K562 (cell line): ENCODE measurements at regions not wholly inside any gene's neighbourhood (a gene's known extent, or its start where the extent isn't known, plus 50 kb on each side); places are given as distances from the start of the nearest gene placed in this dataset.

Source experiments
- ATAC-seq: fragments of 200-7000 bp; cut with Tn5 transposase; 3 replicates; pipeline ENCODE4 v1.9.1; 2020; ENCODE audit warnings: moderate library complexity
- BruUV-seq: library from RNA; stranded (reverse); fragments of 400-500 nt; replicated peaks from 2 replicates; lab custom pipeline; 2021; lab: Mats Ljungman, UMichigan
- CTCF ChIA-PET: fragments of 300-600 bp; formaldehyde crosslinking; extraction: SDS; loops from one replicate; lab custom pipeline; 2021; ENCODE audit warnings: low intra/inter-chr PET ratio; lab: Yijun Ruan, JAX
- POLR2A ChIA-PET: fragments of 300-600, 350-650 bp; sonication (Branson Sonifier 250); formaldehyde crosslinking; extraction: SDS; loops from one replicate; lab custom pipeline; 2021; ENCODE audit warnings: antibody characterized with exemption, inconsistent platforms; lab: Yijun Ruan, JAX
- DNase-seq, 4 experiments: peaks; one replicate each; pipeline versions ENCODE4 v3.0.0 to v3.0.0-alpha.2; 2011 to 2018; ENCODE audit warnings: low spot score in 3 of 4, mixed read lengths in 3 of 4; ENCODE audit errors: extremely low read depth in 1 of 4
- FAIRE-seq: peaks from 2 replicates; lab custom pipeline; 2011; peaks lifted over from hg19 to GRCh38; lab: Jason Lieb, UNC
- H2AFZ ChIP-seq: 2 replicates; pipeline ENCODE4 v1.6.0; 2011; ENCODE audit warnings: low read depth, low read length, control low read depth, inconsistent platforms
- H3K27ac ChIP-seq: fragments of 200-600 bp; 3 replicates; pipeline ENCODE4 v1.8.0; 2011; ENCODE audit warnings: low read depth, mild to moderate bottlenecking, control low read depth, inconsistent platforms, low read length, moderate library complexity, mixed read lengths; ENCODE audit errors: extremely low read depth
- H3K27me3 ChIP-seq, 2 experiments: fragments of 300-600 bp in 1 of 2; 2 replicates in 1 of 2; 3 replicates in 1 of 2; pipeline versions ENCODE4 v1.6.0 to v1.8.0; 2011; ENCODE audit warnings: inconsistent platforms in 2 of 2, low read length in 2 of 2, mild to moderate bottlenecking in 1 of 2, mixed read lengths in 1 of 2, moderate library complexity in 1 of 2; ENCODE audit not compliant: control insufficient read depth in 2 of 2, insufficient read depth in 2 of 2
- H3K36me3 ChIP-seq: fragments of 300-600 bp; 3 replicates; pipeline ENCODE4 v1.8.0; 2011; ENCODE audit warnings: mild to moderate bottlenecking, low read length, inconsistent platforms; ENCODE audit not compliant: control insufficient read depth, insufficient read depth
- H3K4me1 ChIP-seq, 2 experiments: fragments of 200-600 bp in 1 of 2; replicated peaks in 1 of 2; 2 replicates in 1 of 2; 3 replicates in 1 of 2; pipeline versions ENCODE4 v1.5.1 to v1.8.0; 2011; ENCODE audit warnings: inconsistent platforms in 2 of 2, low read length in 2 of 2, mild to moderate bottlenecking in 1 of 2, mixed read lengths in 1 of 2, moderate library complexity in 1 of 2; ENCODE audit not compliant: control insufficient read depth in 2 of 2, insufficient read depth in 2 of 2
- H3K4me2 ChIP-seq: 2 replicates; pipeline ENCODE4 v1.6.1; 2011; ENCODE audit warnings: low read length, control low read depth, inconsistent platforms, mixed read lengths; ENCODE audit not compliant: insufficient read depth
- H3K4me3 ChIP-seq: fragments of 200-600 bp; sonication (generic), shearing (Covaris generic); 2 replicates; pipeline ENCODE4 v1.5.1; 2016; ENCODE audit warnings: control low read depth, inconsistent platforms
- H3K79me2 ChIP-seq: fragments of 200-600 bp; 3 replicates; pipeline ENCODE4 v1.8.0; 2011; ENCODE audit warnings: low read length, inconsistent platforms; ENCODE audit not compliant: control insufficient read depth, insufficient read depth
- H3K9ac ChIP-seq, 2 experiments: 2 replicates each; pipeline versions ENCODE4 v1.6.0 to v1.6.1; 2011; ENCODE audit warnings: low read depth in 2 of 2, low read length in 2 of 2, control low read depth in 1 of 2, inconsistent platforms in 1 of 2, mild to moderate bottlenecking in 1 of 2, mixed read lengths in 1 of 2; ENCODE audit not compliant: insufficient read depth in 1 of 2
- H3K9me1 ChIP-seq: one replicate; pipeline ENCODE4 v1.6.0; 2011; ENCODE audit warnings: inconsistent platforms, mild to moderate bottlenecking, low read length, moderate library complexity; ENCODE audit not compliant: control insufficient read depth, insufficient read depth
- H3K9me3 ChIP-seq: replicated peaks from 2 replicates; pipeline ENCODE4 v1.5.1; 2011; ENCODE audit warnings: low read depth, low read length, inconsistent platforms; ENCODE audit not compliant: control insufficient read depth, insufficient read depth
- H4K20me1 ChIP-seq: replicated peaks from 2 replicates; pipeline ENCODE4 v1.6.1; 2011; ENCODE audit warnings: low read length, inconsistent platforms, mixed read lengths; ENCODE audit not compliant: control insufficient read depth, insufficient read depth
- BCOR ChIP-seq: fragments of 450-650 bp; IDR thresholded peaks from 2 replicates; pipeline ENCODE4 v1.6.1; 2016
- CBX2 ChIP-seq: fragments of 200-600 bp; sonication (generic); IDR thresholded peaks from one replicate; pipeline ENCODE4 v1.6.1; 2012; ENCODE audit warnings: mild to moderate bottlenecking, low read length, inconsistent platforms; ENCODE audit not compliant: insufficient read depth, poor library complexity, severe bottlenecking
- CEBPB ChIP-seq: fragments of 450-650 bp; IDR thresholded peaks from 2 replicates; pipeline ENCODE4 v1.6.1; 2016; ENCODE audit warnings: missing genetic modification characterization, missing compliant biosample characterization
- CREBBP ChIP-seq: IDR thresholded peaks from one replicate; pipeline ENCODE4 v1.6.1; 2012; ENCODE audit warnings: low read depth, mild to moderate bottlenecking, control low read depth, inconsistent platforms, low read length
- EGR1 ChIP-seq: fragments of 450-650 bp; conservative IDR thresholded peaks from 2 replicates; pipeline ENCODE4 v1.6.1; 2017; ENCODE audit warnings: mild to moderate bottlenecking
- ETV6 ChIP-seq, 3 experiments: fragments of 150-350 bp in 1 of 3; sonication (generic) in 1 of 3; formaldehyde crosslinking in 1 of 3; IDR thresholded peaks; 2 replicates each; pipeline versions ENCODE4 v1.6.1 to v1.8.0; 2014 to 2022; ENCODE audit warnings: borderline replicate concordance in 2 of 3, low read depth in 2 of 3, antibody characterized with exemption in 1 of 3, low read length in 1 of 3, mild to moderate bottlenecking in 1 of 3, missing genetic modification reagents in 1 of 3
- RNF2 ChIP-seq: sonication (generic); IDR thresholded peaks from 2 replicates; pipeline ENCODE4 v1.6.1; 2016
- SRF ChIP-seq, 2 experiments: fragments of 250-450, 450-650 bp in 1 of 2; sonication (Bioruptor Pico) in 1 of 2; sonication (generic) in 1 of 2; formaldehyde crosslinking; IDR thresholded peaks; 2 replicates each; pipeline versions ENCODE4 v1.5.0 to v1.5.1; 2020 to 2022; ENCODE audit warnings: mild to moderate bottlenecking in 1 of 2, missing genetic modification reagents in 1 of 2
- TARDBP ChIP-seq: fragments of 450-650 bp; IDR thresholded peaks from 2 replicates; pipeline ENCODE4 v1.6.1; 2016
- YBX1 ChIP-seq: fragments of 450-650 bp; IDR thresholded peaks from 2 replicates; pipeline ENCODE4 v1.7.1; 2016; ENCODE audit warnings: mild to moderate bottlenecking
- ZC3H4 ChIP-seq: sonication (generic); formaldehyde crosslinking; IDR thresholded peaks from 2 replicates; pipeline ENCODE4 v1.9.0; 2021; ENCODE audit warnings: missing genetic modification reagents, borderline replicate concordance
- ZNF134 ChIP-seq: fragments of 250-450 bp; sonication (Bioruptor Pico); conservative IDR thresholded peaks from 2 replicates; pipeline ENCODE4 v1.4.0; 2020
- ZNF184 ChIP-seq: sonication (generic); formaldehyde crosslinking; IDR thresholded peaks from 2 replicates; pipeline ENCODE4 v1.5.0; 2020; ENCODE audit warnings: missing genetic modification reagents
- WGBS: fragments of 100-300 bp; shearing (Covaris generic); methylation state at CpG from one replicate; pipeline ENCODE4 v1.1.6; 2016; ENCODE audit warnings: low coverage, mixed read lengths; ENCODE audit not compliant: insufficient coverage; ENCODE audit errors: missing lambda C conversion rate; 5-methylcytosine and 5-hydroxymethylcytosine counted together
- in situ Hi-C: fragments of 300-500 bp; cut with MboI; formaldehyde crosslinking; loops from 4 replicates; pipeline ENCODE4 v1.15.0; 2018; ENCODE audit warnings: inconsistent platforms, mixed read lengths
- intact Hi-C: fragments of 100-400 bp; cut with micrococcal nuclease; formaldehyde crosslinking; loops from 2 replicates; pipeline ENCODE4 v1.14.2; 2022

- ATAC-seq (no peak), FAIRE-seq (no peak), DNase-seq (no peak)
- H3K4me2 ChIP-seq = no peak overlapping the region
- no peaks in the 10 kb centered on the region for H4K20me1 ChIP-seq
- WGBS = 10% methylated on average over 2 of the region's 2 CpGs
- no peaks in the 10 kb centered on the region for H3K9me3 ChIP-seq
- no peak overlapping the region for H3K9ac ChIP-seq
- intact Hi-C loops = no loop called here
- H3K4me3 ChIP-seq = no peak overlapping the region
- POLR2A ChIA-PET = no interaction called here
- no peaks in the 10 kb centered on the region for H3K9me1 ChIP-seq
- no TSS peak for BruUV-seq
- H3K4me1 ChIP-seq = no peaks in the 10 kb centered on the region
- no peak overlapping the region for H2AFZ ChIP-seq
- no peaks in the 10 kb centered on the region for H3K36me3 ChIP-seq
- TF ChIP-seq CBX2 = no peak
- TF ChIP-seq BCOR = no peak
- no peak for TF ChIP-seq TARDBP
- TF ChIP-seq ZNF134 (CRISPR knock-in tag) = no peak
- no peak for TF ChIP-seq YBX1
- TF ChIP-seq ETV6 (IDR thresholded peaks at IDR 0.05; ENCODE audit: borderline replicate concordance in 1 of 2, low read depth in 2 of 2, low read length in 1 of 2) = no peak
- TF ChIP-seq ETV6 (CRISPR knock-in tag; IDR thresholded peaks at IDR 0.05; ENCODE audit: borderline replicate concordance) = no peak
- no peak for TF ChIP-seq CEBPB (tag)
- TF ChIP-seq EGR1 = no peak
- no peak for TF ChIP-seq RNF2
- no peak for TF ChIP-seq SRF (CRISPR knock-in tag; IDR thresholded peaks at IDR 0.05)
- no peak for TF ChIP-seq CREBBP
- TF ChIP-seq ZNF184 = no peak
- no peak for TF ChIP-seq ZC3H4 (CRISPR knock-in tag)
- in situ Hi-C loops = no loop called here
- no peak overlapping the region for H3K27ac ChIP-seq
- CTCF ChIA-PET = no interaction called here
- no peaks in the 10 kb centered on the region for H3K79me2 ChIP-seq
- no peaks in the 10 kb centered on the region for H3K27me3 ChIP-seq
Observed at GRCh38 chr12:88416786-88417185, 163.5 kb downstream of the KITLG start.
